GM21529 (cell line): ENCODE measurements at regions not wholly inside any gene's neighbourhood (a gene's known extent, or its start where the extent isn't known, plus 50 kb on each side); places are given as distances from the start of the nearest gene placed in this dataset.
"Not testable (repeated sequence)": the region's sequence is repeated elsewhere in the genome, so short reads cannot be mapped to it uniquely, and the experiment has no call there.

Experiments used
- ATAC-seq: cut with Tn5 transposase; IDR thresholded peaks from one replicate; pipeline ENCODE4 v1.9.1; 2021; ENCODE audit not compliant: unreplicated experiment

GRCh38 chr10:23742368-23742767, 303.5 kb downstream of the OTUD1 start:
- ATAC-seq: peak; percentile 97

GRCh38 chr10:23742807-23743206, 303.9 kb downstream of the OTUD1 start:
- no peak for ATAC-seq

- no peak for ATAC-seq
Observed at GRCh38 chr10:23754179-23754578, 315.3 kb downstream of the OTUD1 start.

- ATAC-seq: no peak
Observed at GRCh38 chr10:23754941-23755340, 316.1 kb downstream of the OTUD1 start.

GRCh38 chr10:23755556-23755955, 316.7 kb downstream of the OTUD1 start:
- ATAC-seq: no peak

- ATAC-seq: no peak
Observed at GRCh38 chr10:23768281-23768680, 329.4 kb downstream of the OTUD1 start.

- no peak for ATAC-seq
Observed at GRCh38 chr10:23777153-23777552, 338.3 kb downstream of the OTUD1 start.

- ATAC-seq: no peak
Observed at GRCh38 chr10:23779301-23779700, 340.4 kb downstream of the OTUD1 start.

GRCh38 chr10:23780331-23780730, 341.5 kb downstream of the OTUD1 start:
- ATAC-seq: no peak

- no peak for ATAC-seq
Observed at GRCh38 chr10:23786594-23786993, 347.7 kb downstream of the OTUD1 start.

GRCh38 chr10:23793577-23793976, 354.7 kb downstream of the OTUD1 start:
- no peak for ATAC-seq

- ATAC-seq: not testable (repeated sequence)
Observed at GRCh38 chr10:23797452-23797851, 358.6 kb downstream of the OTUD1 start.

GRCh38 chr10:23804125-23804524, 365.2 kb downstream of the OTUD1 start:
- ATAC-seq: no peak

GRCh38 chr10:23813687-23814086, 374.8 kb downstream of the OTUD1 start:
- no peak for ATAC-seq

- no peak for ATAC-seq
Observed at GRCh38 chr10:23818484-23818883, 379.6 kb downstream of the OTUD1 start.

GRCh38 chr10:23820792-23821191, 381.9 kb downstream of the OTUD1 start:
- ATAC-seq: no peak

GRCh38 chr10:23824822-23825221, 384.1 kb upstream of the KIAA1217 start:
- no peak for ATAC-seq

- ATAC-seq: no peak
Observed at GRCh38 chr10:23826421-23826820, 382.5 kb upstream of the KIAA1217 start.

GRCh38 chr10:23829556-23829955, 379.4 kb upstream of the KIAA1217 start:
- ATAC-seq: no peak

GRCh38 chr10:23834091-23834490, 374.8 kb upstream of the KIAA1217 start:
- ATAC-seq: no peak

- no peak for ATAC-seq
Observed at GRCh38 chr10:23850631-23851030, 358.3 kb upstream of the KIAA1217 start.

- ATAC-seq: no peak
Observed at GRCh38 chr10:23859598-23859997, 349.3 kb upstream of the KIAA1217 start.

- no peak for ATAC-seq
Observed at GRCh38 chr10:23864631-23865147, 344.2 kb upstream of the KIAA1217 start.

GRCh38 chr10:23866985-23867384, 342.0 kb upstream of the KIAA1217 start:
- not testable (repeated sequence) for ATAC-seq
